ENCODE measurements at regions not wholly inside any gene's neighbourhood (a gene's known extent, or its start where the extent isn't known, plus 50 kb on each side); places are given as distances from the start of the nearest gene placed in this dataset.

DNA sequence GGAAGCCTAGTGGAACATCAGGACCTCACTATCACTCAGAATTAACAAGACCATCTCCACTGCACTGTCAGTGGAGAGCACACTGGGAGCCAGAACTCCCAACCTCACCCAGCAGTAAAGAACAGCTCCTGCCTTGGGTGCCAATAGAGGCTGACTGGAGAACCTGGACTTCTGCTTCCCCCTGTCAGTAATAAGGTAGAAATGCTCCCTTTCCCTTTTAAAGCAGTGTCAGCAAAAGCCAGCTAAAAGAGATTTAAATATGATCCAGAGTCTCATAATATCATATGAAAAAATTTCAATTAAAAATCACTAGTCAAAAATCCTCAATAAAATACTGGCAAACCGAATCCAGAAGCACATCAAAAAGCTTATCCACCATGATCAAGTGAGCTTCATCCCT is 82.8 kb downstream of the SPATA19 start:
- TF ChIP-seq, protein P1, sequence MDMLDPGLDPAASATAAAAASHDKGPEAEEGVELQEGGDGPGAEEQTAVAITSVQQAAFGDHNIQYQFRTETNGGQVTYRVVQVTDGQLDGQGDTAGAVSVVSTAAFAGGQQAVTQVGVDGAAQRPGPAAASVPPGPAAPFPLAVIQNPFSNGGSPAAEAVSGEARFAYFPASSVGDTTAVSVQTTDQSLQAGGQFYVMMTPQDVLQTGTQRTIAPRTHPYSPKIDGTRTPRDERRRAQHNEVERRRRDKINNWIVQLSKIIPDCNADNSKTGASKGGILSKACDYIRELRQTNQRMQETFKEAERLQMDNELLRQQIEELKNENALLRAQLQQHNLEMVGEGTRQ (CRISPR knock-in tag; IDR thresholded peaks at IDR 0.05), result no peak
- no peak for TF ChIP-seq CREM (CRISPR knock-in tag; IDR thresholded peaks at IDR 0.05)
- TF ChIP-seq, protein P2, sequence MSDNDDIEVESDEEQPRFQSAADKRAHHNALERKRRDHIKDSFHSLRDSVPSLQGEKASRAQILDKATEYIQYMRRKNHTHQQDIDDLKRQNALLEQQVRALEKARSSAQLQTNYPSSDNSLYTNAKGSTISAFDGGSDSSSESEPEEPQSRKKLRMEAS (CRISPR knock-in tag; IDR thresholded peaks at IDR 0.05), result no peak
- TF ChIP-seq ZNF232 (CRISPR knock-in tag; IDR thresholded peaks at IDR 0.05), result no peak
- TF ChIP-seq, protein P3, sequence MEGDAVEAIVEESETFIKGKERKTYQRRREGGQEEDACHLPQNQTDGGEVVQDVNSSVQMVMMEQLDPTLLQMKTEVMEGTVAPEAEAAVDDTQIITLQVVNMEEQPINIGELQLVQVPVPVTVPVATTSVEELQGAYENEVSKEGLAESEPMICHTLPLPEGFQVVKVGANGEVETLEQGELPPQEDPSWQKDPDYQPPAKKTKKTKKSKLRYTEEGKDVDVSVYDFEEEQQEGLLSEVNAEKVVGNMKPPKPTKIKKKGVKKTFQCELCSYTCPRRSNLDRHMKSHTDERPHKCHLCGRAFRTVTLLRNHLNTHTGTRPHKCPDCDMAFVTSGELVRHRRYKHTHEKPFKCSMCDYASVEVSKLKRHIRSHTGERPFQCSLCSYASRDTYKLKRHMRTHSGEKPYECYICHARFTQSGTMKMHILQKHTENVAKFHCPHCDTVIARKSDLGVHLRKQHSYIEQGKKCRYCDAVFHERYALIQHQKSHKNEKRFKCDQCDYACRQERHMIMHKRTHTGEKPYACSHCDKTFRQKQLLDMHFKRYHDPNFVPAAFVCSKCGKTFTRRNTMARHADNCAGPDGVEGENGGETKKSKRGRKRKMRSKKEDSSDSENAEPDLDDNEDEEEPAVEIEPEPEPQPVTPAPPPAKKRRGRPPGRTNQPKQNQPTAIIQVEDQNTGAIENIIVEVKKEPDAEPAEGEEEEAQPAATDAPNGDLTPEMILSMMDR (IDR thresholded peaks at IDR 0.05), result no peak
- TF ChIP-seq FOXK1 (CRISPR knock-in tag; IDR thresholded peaks at IDR 0.05), result no peak
- no peak for TF ChIP-seq SMAD3 (CRISPR knock-in tag; IDR thresholded peaks at IDR 0.05; ENCODE audit: borderline replicate concordance)
- TF ChIP-seq, protein P4, sequence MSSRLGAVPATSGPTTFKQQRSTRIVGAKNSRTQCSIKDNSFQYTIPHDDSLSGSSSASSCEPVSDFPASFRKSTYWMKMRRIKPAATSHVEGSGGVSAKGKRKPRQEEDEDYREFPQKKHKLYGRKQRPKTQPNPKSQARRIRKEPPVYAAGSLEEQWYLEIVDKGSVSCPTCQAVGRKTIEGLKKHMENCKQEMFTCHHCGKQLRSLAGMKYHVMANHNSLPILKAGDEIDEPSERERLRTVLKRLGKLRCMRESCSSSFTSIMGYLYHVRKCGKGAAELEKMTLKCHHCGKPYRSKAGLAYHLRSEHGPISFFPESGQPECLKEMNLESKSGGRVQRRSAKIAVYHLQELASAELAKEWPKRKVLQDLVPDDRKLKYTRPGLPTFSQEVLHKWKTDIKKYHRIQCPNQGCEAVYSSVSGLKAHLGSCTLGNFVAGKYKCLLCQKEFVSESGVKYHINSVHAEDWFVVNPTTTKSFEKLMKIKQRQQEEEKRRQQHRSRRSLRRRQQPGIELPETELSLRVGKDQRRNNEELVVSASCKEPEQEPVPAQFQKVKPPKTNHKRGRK (CRISPR knock-in tag; IDR thresholded peaks at IDR 0.05; ENCODE audit: borderline replicate concordance), result no peak
- TF ChIP-seq ZBTB21 (CRISPR knock-in tag; IDR thresholded peaks at IDR 0.05; ENCODE audit: borderline replicate concordance), result no peak
- no peak for TF ChIP-seq SP1 (CRISPR knock-in tag; conservative IDR thresholded peaks at IDR 0.05)
- no peak for TF ChIP-seq TP53 (CRISPR knock-in tag; IDR thresholded peaks at IDR 0.05)
- TF ChIP-seq, protein P5, sequence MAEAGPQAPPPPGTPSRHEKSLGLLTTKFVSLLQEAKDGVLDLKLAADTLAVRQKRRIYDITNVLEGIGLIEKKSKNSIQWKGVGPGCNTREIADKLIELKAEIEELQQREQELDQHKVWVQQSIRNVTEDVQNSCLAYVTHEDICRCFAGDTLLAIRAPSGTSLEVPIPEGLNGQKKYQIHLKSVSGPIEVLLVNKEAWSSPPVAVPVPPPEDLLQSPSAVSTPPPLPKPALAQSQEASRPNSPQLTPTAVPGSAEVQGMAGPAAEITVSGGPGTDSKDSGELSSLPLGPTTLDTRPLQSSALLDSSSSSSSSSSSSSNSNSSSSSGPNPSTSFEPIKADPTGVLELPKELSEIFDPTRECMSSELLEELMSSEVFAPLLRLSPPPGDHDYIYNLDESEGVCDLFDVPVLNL (CRISPR knock-in tag; IDR thresholded peaks at IDR 0.05; ENCODE audit: borderline replicate concordance, low read depth), result no peak
- TF ChIP-seq ELF4 (CRISPR knock-in tag; IDR thresholded peaks at IDR 0.05; ENCODE audit: low read depth), result no peak
- no peak for TF ChIP-seq ATF1 (CRISPR knock-in tag; IDR thresholded peaks at IDR 0.05)
